ENCODE measurements at regions not wholly inside any gene's neighbourhood (a gene's known extent, or its start where the extent isn't known, plus 50 kb on each side); places are given as distances from the start of the nearest gene placed in this dataset.
A peak's percentile ranks its signal among the peaks of the same experiment; 100 is the strongest.

GRCh38 chr20:40536808-40537207 lies 152.2 kb downstream of the MAFB start:
- DNase-seq, result no peak

- no peak for DNase-seq
Observed at GRCh38 chr20:40535816-40536215, 153.2 kb downstream of the MAFB start.

GRCh38 chr20:40532103-40532502 lies 156.9 kb downstream of the MAFB start:
- no peak for DNase-seq

DNA sequence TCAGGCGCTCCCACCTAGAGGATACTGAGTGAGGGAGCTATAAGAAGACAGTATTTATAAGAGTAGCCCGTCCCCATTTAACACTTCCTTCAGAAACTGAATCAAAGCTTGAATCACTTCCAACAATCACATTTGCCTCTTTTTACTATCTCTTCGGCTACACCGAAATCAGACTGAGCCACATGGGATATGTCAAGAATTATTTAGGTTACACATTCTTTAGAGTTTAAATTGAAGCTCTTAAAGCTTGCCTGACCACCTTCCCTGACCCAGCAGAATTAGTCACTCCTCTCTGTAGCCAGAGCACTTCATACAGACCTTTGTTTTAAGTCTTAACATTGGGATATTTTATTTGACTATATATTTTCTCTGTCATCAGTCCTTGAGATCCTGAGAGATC lies 163.7 kb downstream of the MAFB start:
- DNase-seq, result no peak

GRCh38 chr20:40524071-40524470 lies 165.0 kb downstream of the MAFB start:
- no peak for DNase-seq

- DNase-seq, result no peak
Observed at GRCh38 chr20:40522405-40522804, 166.6 kb downstream of the MAFB start.

DNA sequence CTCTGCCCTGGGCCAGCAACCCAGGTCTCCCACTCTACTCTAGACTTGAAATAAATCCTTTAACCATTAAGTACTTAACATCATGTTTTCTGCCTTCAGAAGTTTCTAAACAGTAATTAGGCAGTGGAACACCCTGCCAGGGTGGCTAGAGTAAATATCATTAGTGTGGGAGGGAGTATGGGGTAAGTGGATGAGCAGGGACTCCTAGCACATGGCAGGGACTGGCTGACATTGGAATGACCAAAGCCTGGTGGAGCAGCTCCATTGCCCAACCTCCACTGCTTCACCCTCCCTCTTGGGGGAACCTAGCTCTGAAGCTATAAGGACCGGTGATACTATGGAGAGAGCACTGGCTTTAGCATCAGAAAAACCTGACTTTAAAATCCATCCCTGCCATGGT lies 167.1 kb downstream of the MAFB start:
- no peak for DNase-seq

DNA sequence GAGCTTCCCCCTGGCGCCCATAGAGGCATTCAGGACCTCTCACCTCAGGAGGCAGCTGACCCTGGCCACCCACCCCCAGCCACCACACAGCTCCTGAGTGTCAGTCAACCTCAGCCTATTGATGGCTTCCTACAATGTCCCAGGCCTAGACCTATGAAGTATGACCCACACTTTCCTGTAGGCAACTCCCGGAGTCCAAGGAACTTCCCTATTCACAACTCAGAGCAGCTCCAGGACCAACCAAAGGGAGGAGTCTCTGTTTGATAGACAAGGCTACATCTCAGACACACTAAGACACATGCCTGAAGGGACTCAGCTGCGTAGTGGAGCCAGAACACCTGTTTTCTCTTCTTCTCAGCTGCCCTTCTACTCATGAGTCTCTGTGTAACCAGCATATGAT lies 169.1 kb downstream of the MAFB start:
- no peak for DNase-seq

DNA sequence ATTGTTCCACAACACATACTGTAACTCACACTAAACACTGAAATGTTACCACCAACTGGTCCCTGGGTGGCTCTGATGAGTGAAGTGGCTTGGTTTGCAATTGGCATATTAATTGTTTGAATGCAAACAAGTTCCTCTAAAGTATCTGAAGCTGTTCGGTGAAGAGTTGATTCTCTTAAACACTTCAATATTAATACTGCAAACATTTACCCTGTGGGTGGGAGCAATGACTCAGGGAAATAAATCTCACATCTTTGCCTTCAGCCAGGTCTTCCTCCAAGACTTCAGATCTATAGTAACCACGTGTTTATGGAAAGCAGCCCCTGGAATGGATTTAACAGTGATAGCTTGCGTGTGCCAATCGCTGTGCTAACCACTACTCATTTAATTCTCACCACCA lies 176.0 kb downstream of the MAFB start:
- DNase-seq, result no peak

- DNase-seq, result no peak
Observed at GRCh38 chr20:40512591-40512990, 176.4 kb downstream of the MAFB start.

DNA sequence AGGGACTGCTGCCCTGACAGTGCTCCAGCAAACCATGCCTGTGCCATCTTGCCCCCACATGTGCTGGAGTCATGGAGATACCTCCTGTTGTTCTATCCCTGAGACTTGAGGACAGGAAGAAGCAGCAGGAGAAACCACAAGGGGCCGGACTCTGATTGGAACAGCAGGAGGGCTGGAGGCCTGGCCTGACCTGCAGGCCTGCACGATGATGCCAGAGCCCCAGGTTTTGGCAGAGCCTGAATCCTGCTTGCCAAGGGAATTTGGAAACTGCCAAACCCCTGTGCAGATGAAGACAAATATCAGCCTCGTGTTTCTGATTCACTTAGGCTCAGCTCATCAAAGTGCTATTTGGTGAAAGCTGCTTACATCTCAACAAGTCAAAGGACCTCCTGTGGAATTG lies 177.6 kb downstream of the MAFB start:
- DNase-seq, result no peak

DNA sequence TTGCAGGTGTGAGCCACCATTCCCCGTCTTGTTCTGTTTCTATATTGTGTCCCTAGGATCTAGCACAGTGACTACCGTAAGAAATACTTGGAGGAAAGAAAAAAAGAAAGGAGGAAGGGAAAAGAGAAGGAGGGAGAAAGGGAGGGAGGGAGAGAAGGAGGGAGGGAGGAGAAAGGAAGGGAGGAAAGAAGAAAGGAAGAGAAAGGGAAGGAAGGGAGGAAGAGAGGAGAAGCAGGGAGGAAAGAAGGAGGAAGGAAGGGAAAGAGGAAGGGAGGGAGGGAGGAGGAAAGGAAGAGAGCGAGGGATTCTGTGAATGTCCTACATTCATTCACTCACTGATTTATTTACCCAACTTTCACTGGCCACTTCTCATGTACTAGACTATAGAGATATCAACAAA lies 178.4 kb downstream of the MAFB start:
- no peak for DNase-seq

- no peak for DNase-seq
Observed at GRCh38 chr20:40508821-40509220, 180.2 kb downstream of the MAFB start.

- DNase-seq, result peak; percentile 96
Observed at GRCh38 chr20:40506537-40506939, 182.5 kb downstream of the MAFB start.

DNA sequence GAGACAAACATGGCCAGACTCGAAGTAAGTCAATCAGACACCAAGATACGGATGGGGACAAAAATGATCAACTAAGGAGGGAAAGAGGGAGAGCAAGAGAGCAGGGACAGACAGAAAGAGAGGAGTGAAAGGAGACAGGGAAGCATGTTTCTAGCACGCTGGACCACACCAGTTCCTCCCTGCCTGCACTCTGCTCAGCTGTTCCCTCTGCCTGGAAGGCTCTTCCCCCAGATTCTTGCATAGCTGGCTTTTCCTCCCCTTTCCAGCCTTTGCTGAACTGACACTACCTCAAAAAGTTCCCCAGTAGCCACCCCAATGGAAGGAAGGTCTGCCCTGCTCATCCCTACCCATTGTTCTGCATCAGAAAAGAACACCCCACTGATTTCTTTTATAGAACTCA lies 185.9 kb downstream of the MAFB start:
- DNase-seq, result no peak

DNA sequence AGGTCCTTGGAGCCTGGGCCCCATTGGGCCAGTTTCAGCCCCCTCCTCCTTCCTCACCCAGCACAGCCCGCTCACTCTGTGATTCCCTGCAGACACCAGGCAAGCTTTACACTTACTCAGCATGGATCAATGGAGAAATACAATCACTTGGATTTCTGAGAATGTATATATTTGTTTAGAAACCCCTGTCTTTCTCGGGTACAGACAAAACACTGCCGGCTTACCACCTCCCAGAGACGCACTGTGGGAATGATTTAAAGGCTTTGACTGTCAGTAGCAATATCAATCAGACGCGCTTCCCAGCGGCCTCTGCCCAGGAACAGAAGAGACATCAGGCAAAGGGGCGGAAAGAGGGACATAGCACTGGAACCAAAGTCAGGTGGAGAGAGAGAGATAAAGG lies 186.5 kb downstream of the MAFB start:
- DNase-seq, result no peak

DNA sequence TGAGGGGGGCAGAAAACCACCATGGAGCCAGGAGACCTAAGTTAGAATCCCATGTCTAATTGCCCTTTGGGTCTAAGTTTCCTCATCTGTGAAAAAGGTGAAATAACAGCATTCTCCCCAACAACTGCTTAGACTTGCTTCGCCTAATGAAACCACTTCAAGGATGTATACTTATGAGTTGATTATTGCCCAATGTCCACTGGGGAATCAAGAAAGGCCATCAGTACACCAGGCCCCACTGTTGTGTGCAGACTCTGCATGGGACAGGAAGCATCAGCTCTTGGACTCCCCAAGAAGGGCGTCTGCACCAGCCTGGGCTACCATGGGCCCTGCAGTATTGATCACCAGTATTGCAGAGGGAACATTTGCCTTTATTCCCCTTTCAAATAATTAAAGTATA lies 189.6 kb downstream of the MAFB start:
- no peak for DNase-seq

DNA sequence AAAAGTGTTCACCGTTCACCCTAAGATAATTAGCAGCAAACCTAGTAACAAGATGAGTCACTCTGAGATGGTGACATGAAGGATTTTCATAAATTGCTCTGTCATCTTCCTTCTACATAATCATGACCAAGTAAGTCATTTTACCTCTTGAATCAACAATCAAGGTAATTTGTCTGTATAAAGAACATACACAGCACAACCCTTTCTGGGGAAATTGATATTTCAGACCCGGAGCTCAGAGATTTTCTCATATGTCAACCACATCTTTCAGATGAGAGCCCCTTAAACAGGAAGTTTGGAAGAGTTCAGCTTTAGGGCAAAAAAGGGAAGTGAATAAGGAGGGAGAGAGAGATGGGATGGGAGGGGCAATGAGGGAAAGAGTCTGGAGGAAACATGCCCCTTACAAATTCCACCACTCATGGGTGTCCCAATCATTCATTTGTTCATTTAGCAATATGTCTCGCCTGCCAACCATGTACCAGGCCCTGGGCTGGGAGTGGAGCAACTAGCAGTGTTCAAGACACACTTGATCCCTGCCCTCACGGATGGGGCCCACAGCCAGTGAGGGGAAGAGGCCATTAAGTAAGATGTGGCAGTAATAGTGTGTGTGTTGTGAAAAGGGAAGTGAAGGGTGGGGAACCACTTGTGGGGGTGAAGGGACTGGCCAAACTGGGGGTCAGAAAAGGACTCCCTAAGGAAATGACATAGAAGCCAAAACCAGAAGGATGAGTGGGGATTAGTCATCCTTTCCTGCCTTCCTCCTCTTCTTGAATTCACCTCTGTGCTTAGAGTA lies 190.9 kb downstream of the MAFB start:
- DNase-seq, result no peak

GRCh38 chr20:40495956-40496355 lies 193.1 kb downstream of the MAFB start:
- DNase-seq, result no peak

GRCh38 chr20:40494248-40494647 lies 194.8 kb downstream of the MAFB start:
- no peak for DNase-seq

DNA sequence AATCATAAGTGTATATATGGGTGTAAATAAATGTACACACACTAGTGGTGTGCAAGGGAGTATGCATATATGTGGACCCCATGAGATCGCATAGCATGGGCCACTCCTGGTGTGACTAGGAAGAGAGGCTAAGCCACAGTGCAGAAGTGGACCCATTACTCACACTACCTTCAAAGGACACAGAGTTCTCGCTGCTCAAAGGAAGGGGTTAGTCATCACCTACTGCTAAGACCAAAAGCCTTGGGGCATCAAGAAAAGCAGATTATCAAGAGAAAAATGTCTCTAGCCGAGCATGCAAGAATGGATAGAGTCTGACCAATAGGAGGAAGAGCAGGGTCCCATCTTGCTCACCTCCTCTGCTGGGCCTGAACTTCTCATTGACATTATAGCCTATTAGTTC lies 195.5 kb downstream of the MAFB start:
- DNase-seq, result no peak

DNA sequence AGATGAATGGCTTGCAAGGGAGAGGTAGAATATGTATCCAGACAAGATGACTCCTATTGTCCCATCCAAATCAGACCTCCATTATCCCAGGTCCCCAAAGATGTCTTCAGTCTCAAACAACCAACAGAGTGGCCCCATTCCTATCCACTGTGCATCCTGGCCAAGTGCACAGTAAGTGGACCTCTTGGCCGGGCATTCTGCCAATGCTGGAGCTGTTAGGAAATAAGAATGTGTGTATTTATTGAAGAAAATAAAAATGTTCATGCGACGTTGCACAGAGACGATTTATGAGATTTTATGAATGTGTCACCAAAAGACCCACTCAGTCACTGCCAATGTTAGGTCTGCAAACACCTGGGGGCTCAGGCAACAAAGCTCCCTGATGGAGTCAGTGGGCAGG lies 196.0 kb downstream of the MAFB start:
- no peak for DNase-seq

DNA sequence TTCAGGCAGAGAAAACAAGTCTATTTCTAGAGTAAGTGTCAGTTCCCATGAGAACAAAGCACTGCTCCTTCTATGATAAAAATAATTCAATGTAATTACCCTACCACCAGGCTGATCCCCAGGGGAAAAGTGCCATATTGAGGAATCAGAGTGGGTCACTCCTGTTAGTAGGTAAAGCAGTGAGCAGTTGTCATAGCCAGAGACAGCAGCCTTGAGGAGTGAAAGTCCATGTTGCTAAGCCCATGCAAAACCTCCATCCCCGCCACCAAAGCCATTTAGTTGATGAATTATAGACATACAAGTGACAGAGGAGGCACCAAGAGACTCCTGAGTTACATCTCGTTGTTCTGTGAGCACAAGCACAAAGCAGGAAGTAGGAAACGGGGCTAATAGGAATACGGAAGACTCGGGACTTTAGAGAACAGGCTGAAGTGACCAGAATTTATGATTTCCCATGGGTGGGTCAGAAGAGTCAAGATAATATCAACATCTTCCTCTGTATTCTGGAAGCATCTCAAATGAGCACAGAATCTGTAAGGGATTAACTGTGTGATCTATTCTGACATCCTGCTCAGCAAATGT lies 197.9 kb downstream of the MAFB start:
- DNase-seq, result no peak

GRCh38 chr20:40489886-40490285 lies 199.2 kb downstream of the MAFB start:
- no peak for DNase-seq

- DNase-seq, result no peak
Observed at GRCh38 chr20:40488401-40488800, 200.6 kb downstream of the MAFB start.

Data from GOT3 (cell line).